Cerebellar cortex (tissue), 1 donor: ENCODE measurements at regions not wholly inside any gene's neighbourhood (a gene's known extent, or its start where the extent isn't known, plus 50 kb on each side); places are given as distances from the start of the nearest gene placed in this dataset.

Experiments
- DNase-seq: peaks from one replicate; pipeline ENCODE4 v3.0.0-alpha.2; 2015; ENCODE audit warnings: low spot score

DNA sequence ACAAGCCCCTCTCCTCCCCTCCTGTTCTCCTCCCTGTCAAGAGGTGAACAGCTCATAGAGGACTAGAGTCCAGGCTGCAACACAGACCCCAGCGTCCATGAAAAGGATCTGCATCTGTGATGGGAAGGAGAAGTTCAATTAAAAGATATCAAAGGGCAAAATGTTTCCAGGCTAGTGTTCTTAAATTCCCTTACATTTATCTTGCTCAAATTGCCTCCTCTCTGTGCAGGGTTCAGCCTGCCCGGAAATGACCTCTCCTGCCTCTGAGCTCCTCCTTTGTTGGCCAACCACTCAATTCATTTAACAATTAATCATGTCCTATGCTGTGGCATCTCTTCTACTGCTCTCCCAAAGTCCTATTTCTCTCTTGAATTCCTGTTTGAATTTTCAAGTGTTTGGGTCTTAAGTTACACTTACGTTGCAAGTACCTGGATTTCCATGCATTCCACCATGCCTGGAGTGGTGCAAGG, 105.3 kb downstream of the TSN start:
- no peak for DNase-seq

DNA sequence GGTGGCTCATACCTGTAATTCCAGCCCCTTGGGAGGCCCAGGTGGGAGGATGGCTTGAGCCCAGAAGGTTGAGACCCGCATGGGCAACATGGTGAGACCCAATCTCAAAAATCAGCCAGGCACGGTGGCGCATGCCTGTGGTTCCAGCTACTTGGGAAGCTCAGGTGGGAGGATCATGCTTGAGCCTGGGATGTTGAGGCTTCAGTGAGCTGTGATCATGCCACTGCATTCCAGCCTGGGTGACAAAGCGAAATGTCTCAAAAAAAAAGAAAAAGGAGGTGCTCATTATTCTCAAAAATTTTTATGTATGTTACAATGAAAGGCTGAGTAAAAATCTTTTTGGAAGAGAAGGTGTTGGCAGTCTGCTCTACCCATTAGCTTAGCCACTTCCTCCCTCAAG, 106.8 kb downstream of the TSN start:
- DNase-seq, result no peak

DNA sequence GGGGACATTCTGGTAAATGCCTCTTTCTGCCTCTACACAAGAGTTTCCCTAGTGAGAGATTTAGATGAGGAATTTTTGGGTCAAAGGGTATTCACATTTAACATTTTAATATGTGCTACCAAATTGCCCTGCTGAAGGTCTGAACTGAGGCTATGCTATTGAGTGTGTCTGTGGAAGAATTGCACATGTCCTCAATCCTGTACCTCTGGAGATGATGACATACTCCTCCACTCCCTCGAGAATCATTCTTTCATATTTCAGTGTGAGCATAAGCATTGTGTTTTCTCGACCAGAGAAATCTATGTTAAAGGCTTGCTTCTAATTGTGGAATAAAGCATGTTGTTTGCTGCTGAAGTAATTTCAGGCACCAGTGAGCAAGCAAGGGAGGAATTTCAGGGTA, 110.5 kb downstream of the TSN start:
- DNase-seq, result no peak

DNA sequence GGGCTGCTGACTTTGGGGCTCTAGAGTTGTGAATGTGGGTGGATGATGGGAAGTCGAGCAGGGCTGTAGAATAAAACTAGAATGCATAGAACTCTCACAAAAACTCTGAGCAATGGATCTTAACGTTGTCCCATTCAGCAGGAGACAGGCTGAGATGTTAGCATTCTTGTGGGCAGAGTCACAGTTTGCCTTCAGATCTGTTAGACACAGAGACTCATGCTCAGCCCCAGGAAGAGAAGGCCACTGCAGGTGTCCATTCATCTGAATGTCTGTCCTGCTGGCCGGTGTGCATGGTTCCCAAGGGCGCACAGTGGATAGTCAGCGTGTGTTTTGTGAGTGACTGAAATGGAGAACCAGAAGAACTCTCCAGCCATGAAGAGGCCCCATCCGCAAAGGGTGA, 111.3 kb downstream of the TSN start:
- no peak for DNase-seq

DNA sequence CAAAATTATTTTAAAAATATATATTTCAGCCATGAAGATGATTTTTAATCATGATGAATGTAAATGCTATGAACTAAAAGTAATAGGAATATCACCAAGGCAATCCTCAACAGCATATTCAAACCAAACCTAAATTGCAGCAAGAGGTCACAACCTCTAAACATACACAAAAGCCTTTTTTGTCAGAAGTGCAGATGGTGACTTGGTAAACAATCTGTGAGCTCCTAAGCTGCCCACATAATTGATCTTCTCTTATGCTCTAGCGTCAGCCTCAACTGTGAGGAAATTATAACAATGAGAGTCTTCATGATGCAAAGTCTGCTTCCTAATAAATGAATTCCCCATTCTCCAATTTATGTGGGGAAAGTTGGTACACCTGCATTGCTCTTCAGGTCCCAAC, 113.2 kb downstream of the TSN start:
- no peak for DNase-seq

DNA sequence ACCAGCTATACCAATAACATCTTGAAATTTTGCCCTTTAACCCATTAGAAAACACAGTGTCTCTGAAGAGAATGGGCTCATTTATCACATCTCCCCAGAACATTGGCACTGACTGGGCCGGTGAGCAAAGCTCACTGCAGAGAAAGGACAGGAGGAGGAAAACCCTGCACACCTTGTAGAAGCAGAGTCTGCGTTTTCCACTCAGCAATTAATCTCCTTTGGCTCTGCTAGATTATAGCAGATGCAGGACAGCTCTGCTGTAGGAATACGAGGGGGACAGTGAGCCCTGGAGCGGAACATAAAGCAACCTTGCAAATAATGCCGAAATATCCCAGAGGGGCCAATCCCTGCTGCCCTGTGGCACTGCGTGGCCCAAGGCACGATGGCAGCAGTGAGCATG, 113.9 kb downstream of the TSN start:
- no peak for DNase-seq

DNA sequence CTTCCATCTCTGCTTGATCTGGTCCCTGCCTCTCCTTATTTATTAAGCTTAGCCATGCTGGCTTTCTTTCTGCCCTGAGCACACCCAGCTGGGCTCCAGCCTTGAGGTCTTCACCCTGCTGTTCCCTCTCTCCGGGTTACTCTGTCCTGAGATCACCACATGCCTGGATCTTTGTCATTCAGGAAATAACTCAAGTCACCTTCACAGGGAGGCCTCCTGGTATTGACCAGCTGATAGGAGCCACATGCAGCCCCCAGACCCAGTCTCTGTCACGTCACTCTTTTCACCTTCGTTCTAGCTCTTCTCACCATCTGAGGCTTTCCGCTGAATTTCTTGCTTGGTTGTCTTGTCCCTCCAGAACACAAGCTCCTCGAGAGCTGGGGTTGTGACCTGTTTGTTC, 114.4 kb downstream of the TSN start:
- DNase-seq, result no peak

DNA sequence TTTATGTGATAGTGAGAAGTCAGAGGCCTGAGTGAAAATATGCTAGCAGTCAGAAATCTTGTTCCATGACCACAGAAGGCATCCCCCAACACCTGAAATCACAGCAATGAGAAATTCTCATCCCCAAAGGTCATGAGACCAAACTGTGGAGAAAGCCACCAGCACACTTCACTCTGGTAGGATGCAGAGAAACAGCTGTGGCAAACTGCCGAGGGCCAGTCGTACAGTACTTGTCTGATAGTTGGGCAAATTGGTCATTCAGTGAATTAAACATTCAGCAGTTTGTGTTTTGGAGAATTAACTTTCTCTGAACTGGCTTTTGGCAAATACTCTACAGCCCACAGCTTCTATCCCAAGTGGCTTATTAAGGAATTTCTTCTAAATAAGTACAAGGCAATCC, 117.2 kb downstream of the TSN start:
- DNase-seq, result no peak

DNA sequence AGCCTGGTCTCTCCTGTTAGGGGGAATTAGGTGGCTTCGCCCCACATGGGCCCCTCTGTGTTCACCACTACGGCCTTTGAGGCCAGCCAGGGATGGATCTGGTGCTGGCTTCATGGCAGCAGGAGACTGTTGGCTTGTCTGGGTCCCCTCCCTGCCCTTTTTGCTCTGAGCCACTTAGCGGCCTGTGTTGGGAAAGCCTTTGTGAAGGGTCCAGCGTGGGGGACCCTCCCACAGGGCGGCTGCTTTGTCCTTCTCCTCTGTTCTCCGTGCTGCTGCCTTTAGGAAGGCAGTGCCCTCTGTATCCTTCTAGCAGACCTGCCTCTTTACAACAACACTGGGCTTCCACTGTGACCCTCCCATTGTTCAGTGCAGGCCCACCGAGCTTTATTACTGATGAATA, 118.4 kb downstream of the TSN start:
- no peak for DNase-seq

DNA sequence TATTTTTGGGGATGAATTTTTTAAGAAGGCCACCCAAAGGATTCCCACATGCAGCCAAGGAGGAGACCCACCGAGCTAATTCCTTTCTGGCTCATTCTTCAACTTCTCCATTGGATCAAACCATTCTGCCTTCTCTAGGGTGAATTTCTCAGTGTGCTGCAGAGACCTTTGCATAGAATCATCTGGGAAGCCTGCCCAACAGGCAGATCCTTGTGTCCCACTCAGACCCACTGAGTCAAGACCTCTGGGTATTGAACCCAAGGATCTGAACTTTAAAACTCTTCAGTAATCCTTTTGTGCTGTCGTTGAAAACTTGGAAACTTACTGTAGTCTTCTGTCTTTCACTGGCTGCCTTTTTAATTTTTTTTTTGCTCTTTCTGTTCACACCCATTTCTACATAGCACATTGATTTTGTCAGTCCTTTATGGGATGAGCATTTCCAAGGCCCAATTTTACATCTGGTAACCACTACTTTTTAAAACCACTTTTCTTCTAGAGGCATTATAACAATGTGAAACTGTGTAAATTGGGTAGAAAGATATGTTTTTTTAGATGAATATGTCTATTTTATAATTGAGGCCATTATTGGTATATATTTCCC, 120.2 kb downstream of the TSN start:
- DNase-seq, result no peak

DNA sequence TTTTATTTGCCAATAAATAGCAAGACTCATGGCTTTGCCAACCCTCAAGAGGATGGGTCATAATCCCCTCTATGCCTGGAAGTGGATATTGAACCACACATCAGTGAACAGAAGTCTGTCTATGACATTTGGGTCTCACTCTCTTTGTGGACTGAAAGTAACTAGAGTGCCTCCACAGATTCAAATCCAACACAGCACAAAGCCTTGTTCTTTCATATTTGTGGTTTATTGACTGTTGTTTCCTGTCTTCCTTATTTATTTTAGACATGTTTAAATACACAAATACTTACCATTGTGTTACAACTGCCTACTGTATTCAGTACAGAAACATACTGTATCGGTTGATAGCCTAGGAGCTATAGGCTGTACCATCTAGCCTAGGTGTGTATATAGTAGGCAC, 121.9 kb downstream of the TSN start:
- no peak for DNase-seq

DNA sequence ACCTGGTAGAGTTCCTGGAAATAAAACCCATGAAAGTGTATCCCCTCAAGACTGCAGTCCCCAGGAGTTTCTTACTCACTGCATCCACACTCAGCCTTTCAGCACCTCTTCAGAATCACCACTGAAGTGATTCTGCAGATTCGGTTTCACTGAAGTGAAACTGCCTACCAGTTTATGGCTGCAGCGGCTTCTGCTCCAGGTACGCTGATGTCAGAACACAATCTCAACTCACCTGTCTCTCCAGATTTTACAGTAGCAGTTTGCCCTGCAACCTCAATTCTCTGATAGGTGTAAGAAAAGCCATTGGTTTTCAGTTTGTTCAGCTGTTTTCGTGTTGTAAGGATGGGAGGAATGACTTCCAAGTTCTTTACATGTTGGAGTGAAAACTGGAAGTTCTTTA, 124.8 kb downstream of the TSN start:
- no peak for DNase-seq

DNA sequence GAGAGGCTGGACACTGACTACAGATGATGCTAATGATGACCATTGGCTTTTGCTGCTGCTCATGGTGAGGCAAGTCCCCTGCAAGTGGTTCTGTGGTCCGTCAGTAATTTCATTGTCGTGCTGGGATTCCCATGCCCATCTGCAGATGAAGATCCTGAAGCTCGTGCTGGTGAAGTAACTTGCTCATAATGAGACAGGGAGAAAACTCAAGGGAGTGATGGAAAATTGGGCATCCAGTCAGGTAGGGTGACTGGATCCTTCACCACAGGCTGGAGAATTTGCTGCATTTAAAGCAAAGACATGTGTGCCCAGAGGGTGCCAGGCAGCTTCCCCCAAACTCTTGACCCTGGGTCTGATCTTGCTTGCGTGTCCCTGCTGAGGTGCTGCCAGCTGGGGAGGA, 125.6 kb downstream of the TSN start:
- no peak for DNase-seq

DNA sequence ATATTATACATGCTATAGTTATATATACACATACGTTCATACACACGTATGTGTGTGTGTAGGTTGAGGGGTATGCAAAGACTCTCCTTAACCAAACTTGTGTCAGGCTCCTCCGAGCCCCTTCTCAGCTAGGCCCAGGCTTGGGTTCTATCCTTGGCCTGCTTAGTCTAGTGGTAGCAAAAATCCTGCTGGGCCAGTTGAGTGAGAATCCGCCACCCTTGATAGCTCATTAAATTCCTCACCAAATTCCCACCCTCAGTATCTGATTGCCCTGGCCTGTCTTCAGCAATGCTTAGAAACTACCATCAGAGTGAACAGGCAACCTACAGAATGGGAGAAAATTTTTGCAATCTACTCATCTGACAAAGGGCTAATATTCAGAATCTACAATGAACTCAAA, 126.5 kb downstream of the TSN start:
- no peak for DNase-seq

DNA sequence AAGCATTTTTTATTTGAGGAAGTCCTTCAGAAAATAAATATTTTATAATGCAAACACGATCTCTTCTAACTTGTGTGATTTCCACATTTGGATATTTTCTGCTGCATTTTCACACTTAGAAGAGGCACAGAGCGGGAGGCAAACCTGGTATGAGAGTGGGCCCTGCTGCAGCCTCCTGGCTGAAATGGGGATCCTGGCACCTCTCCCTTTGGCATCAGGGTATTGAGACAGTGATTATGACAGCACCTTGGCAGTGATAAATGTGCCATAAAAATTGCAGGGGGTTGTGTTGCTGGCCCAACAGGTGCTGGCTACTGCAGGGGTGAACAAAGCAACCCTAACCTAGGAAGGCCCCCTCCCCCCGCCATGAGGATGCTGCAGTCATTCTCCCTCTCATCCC, 128.6 kb downstream of the TSN start:
- no peak for DNase-seq

DNA sequence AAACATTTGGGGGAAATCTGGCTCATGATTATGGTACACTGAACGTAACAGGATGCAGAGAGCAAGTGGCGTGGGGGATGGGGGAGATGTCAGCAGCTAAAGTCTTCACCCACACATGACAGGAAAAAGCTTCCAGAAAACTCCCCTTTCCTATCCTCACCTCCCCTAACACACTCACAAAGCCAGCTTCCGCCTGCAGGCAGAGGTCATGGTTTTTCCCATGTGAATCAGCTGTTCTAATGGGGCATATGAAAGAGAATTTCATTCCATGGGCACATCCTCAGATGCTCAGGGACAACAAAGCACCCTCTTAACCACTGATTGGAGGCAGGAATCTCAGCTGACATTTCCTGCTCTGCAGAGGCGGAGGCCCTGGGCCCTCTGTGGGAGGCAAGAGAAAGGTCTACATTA, 129.1 kb downstream of the TSN start:
- no peak for DNase-seq

DNA sequence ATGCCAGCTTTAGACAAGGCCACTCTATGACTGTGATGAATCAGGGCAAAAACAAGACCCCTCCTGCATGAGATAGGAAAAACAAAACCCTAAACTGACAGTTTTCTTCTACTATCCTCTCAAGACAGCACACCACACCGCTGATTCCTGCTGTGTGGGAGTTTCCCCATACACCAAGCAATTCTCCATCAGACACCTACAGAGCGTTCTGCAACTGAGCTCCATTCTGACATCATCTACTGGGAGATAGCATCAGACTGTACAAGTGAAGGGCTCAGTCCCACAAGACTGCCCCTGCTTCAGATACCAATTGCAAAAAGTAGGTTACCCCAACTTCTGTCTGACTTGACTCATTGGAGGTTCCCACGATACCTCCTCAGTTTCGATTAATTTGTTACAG, 130.6 kb downstream of the TSN start:
- DNase-seq, result no peak

DNA sequence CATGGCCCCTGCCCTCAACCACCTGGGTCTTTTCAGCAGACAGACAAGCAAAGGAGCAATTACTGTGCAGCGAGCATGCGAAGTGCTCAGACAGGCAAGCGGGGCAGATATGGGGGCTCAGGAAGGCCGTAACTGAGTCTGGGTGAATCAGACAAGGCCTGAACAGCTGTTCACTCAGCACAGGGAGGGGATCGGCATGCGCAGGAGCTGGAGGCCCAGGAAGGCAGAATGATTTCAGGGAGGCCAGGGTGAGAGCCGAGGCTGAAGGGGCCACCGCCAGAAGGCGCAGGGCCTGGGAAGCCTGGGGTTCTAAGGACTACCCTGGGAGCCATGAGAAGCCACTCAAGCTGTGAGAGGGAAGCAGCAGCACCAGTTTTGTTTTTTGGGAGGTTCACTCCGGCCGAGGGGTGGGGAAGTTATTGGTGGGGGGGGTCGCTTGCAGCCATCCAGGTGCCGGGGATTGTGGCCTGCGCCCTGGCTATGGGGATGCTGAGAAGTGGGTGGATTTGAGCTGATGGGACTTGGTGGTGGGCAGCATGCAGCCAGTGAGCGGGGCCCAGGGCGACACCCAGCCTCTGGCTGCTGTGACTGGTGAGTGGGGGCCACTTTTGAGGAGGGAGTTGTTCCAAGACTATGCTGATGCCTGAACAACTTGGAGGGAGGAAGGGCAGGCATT, 132.2 kb downstream of the TSN start:
- no peak for DNase-seq

DNA sequence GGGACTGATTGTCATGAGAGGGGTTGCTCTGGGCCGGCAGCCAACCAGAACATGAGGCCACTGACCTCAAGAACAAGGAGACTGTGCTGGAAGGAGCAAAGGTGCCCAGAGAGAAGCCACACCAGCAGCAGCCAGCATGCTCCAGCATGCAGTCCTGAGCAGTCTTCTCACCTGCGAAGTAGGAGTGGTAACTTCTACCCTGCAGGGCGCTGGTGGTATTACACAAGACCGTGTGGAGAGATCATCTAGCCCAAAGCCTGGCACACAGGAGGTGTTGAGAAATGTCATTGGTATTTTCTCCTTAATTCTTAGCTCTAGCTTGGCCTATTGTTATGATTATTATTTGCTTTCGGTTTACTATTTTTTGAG, 132.7 kb downstream of the TSN start:
- DNase-seq, result no peak

DNA sequence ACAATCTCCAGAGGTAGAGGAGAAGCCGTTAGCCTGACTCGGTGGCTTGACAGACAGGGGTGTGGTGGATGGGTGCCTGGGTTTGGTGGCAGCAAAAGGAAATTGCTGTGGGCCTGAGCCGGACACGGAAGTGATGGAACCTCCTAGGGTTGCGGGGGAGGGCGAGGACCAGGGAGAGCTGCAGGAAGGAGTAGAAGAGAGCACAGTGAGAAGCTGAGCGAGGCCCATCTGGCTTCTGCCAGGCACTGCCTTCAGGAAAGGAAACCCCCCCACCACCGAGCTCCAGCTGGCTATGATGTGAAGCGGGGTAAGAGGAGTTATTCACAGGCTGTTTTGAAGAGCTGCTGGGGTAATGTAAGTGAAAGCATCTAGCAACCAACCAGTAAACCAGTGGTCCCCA, 134.6 kb downstream of the TSN start:
- no peak for DNase-seq

DNA sequence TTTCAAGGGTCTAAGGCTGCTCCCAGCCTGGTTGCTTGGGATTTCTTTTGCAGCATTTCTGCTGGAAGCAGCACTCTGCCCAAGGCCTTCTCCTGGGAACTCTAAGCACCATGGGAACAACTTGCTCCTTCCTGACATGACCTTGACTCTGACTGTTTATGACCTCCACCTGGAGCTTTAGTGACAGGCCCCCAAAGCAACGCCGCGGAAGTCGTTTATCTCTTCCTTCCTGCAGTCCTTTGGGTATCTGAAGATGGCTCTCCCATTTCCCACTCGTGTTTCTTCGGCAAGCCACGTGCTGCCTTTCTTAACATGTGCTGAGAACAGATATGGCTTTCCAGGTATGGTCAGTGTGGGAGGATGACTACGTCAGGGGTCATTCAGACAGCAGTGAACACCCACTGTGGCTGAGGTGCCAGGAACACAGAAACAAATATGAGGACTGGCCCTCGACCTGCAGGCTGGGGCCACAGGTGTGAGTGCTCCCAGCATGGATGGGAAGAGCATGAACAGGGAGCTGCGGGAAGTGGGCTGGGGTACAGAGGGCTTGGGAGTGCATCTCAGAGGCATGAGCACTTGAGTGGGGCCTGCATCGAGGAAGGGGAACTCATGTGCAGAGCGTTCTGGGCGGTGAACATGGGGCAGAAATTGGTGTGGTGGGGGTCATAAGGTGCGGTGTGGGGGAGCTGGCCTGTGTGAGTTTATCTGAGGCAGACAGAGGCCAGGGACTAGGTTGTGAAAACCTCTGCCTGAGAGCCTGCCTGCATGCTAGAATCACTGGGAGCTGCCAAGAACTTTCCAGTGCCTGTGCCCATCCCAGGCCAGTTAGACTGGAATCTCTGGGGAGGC, 140.5 kb downstream of the TSN start:
- no peak for DNase-seq

DNA sequence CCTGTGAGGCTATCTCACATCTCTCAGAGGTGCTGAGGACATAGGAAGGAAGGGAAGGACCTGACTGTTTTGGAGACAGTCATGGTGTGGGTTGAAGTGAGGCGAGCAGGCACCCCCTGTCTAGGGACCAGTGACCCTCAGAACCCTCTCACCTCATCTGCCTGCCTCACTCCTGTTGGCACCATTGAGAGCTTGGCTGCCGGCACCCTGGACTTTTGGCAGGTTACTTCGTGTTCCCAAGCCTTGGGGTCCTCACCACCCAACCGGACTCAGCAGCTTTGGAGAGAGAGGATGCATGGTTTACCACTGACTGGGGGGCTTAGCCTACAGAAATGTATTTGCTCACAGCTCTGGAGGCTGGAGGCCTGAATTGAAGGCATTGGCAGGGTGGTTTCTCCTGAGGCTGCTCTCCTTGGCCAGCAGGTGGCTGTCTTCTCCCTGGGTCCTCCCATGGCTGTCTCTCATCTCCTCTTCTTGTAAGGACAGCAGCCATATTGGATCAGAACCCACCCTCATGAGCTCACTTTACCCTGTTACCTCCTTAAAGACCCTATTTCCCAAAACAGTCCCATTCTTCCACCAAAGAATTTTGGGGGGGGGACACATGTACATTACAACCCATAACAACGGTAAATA, 142.0 kb downstream of the TSN start:
- peak; percentile 27 for DNase-seq

DNA sequence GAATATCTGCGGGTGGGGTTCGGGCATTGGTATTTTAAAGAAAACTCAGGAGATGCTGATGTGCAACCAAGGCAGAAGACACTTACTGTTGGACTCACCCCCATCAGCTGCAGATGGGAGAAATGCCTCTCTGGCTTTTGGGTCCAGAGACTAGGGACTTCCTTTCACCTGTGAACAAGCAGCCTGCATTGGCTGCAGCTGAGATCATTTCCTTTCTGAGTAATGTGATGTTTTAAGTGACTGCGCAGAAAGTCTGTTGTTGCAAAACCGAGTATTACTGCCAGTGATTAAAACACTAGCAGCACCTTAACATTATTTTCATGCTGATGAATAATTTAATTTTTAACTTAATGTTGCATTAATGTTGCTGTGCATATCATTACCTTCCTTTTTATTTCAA, 143.0 kb downstream of the TSN start:
- DNase-seq, result no peak
